B cell (primary cell): ENCODE measurements at regions not wholly inside any gene's neighbourhood (a gene's known extent, or its start where the extent isn't known, plus 50 kb on each side); places are given as distances from the start of the nearest gene placed in this dataset.

Source experiments
- ATAC-seq: fragments of 200-7000 bp; cut with Tn5 transposase; one replicate; pipeline ENCODE4 v1.10.0; 2021; ENCODE audit warnings: low read depth, mild to moderate bottlenecking, moderate number of reproducible peaks, moderate library complexity
- CTCF ChIA-PET: fragments of 350-600 bp; sonication (Branson Sonifier 250); formaldehyde crosslinking; loops from one replicate; lab custom pipeline; 2021; ENCODE audit warnings: antibody characterized with exemption, inconsistent platforms; lab: Charles Lee
- POLR2A ChIA-PET: fragments of 350-600 bp; sonication (Branson Sonifier 250); formaldehyde crosslinking; loops from one replicate; lab custom pipeline; 2021; ENCODE audit warnings: antibody characterized with exemption; lab: Charles Lee
- DNase-seq: peaks from one replicate; pipeline ENCODE4 v3.0.0; 2013
- H2AFZ ChIP-seq: 2 replicates; pipeline ENCODE4 v1.6.1; 2012; ENCODE audit warnings: mild to moderate bottlenecking, low read depth, low read length; ENCODE audit not compliant: insufficient read depth, poor library complexity, severe bottlenecking
- H3K27ac ChIP-seq, 2 donors: 1 replicate in 1 of 2; 2 replicates in 1 of 2; pipeline ENCODE4 v1.5.1; 2012 to 2013; ENCODE audit warnings: low read length in 2 of 2, mild to moderate bottlenecking in 2 of 2, moderate library complexity in 1 of 2
- H3K27me3 ChIP-seq, 4 experiments: fragments of 200-600 bp in 1 of 4; sonication (generic) in 1 of 4; replicated peaks in 1 of 4; 1 replicate in 2 of 4; 2 replicates in 2 of 4; pipeline versions ENCODE4 v1.6.1 to v1.7.0; 2013 to 2016; ENCODE audit warnings: low read length in 3 of 4, mild to moderate bottlenecking in 2 of 4, mixed read lengths in 1 of 4, moderate library complexity in 1 of 4; ENCODE audit not compliant: insufficient read depth in 4 of 4, control insufficient read depth in 3 of 4; ENCODE audit errors: control extremely low read depth in 1 of 4
- H3K36me3 ChIP-seq, 2 experiments: replicated peaks in 1 of 2; 1 replicate in 1 of 2; 2 replicates in 1 of 2; pipeline versions ENCODE4 v1.6.1 to v1.7.1; 2013; ENCODE audit warnings: low read length in 1 of 2; ENCODE audit not compliant: insufficient read depth in 2 of 2, control insufficient read depth in 1 of 2; ENCODE audit errors: control extremely low read depth in 1 of 2, extremely low read depth in 1 of 2
- H3K4me1 ChIP-seq, 2 donors: fragments of 200-600 bp in 1 of 2; sonication (generic) in 1 of 2; 1 replicate in 1 of 2; 2 replicates in 1 of 2; pipeline versions ENCODE4 v1.5.1 to v1.6.1; 2013 to 2017; ENCODE audit warnings: low read length in 2 of 2; ENCODE audit not compliant: control insufficient read depth in 2 of 2, insufficient read depth in 2 of 2
- H3K4me2 ChIP-seq: replicated peaks from 2 replicates; pipeline ENCODE3; 2012; ENCODE audit warnings: mild to moderate bottlenecking, low read depth, low read length; ENCODE audit not compliant: poor library complexity, severe bottlenecking
- H3K4me3 ChIP-seq, 5 experiments: fragments of 200-600 bp in 1 of 5; sonication (generic) in 1 of 5; 1 replicate in 3 of 5; 2 replicates in 2 of 5; pipeline versions ENCODE4 v1.5.1 to v1.7.0; 2011 to 2016; ENCODE audit warnings: low read length in 4 of 5, mild to moderate bottlenecking in 4 of 5, low read depth in 2 of 5, control low read depth in 1 of 5, moderate library complexity in 1 of 5; ENCODE audit not compliant: insufficient read depth in 1 of 5; ENCODE audit errors: control extremely low read depth in 1 of 5, extremely low read depth in 1 of 5
- H3K79me2 ChIP-seq: fragments of 200-600 bp; sonication (generic); one replicate; pipeline ENCODE4 v1.6.0; 2016; ENCODE audit warnings: low read length; ENCODE audit not compliant: control insufficient read depth, insufficient read depth
- H3K9ac ChIP-seq: fragments of 200-600 bp; sonication (generic); 2 replicates; pipeline ENCODE4 v1.6.1; 2017; ENCODE audit warnings: mild to moderate bottlenecking, low read length, moderate library complexity
- H3K9me3 ChIP-seq, 3 donors: one replicate each; pipeline versions ENCODE4 v1.6.1 to v1.7.1; 2013; ENCODE audit warnings: low read length in 2 of 3; ENCODE audit not compliant: control insufficient read depth in 2 of 3, insufficient read depth in 1 of 3; ENCODE audit errors: control extremely low read depth in 1 of 3
- H4K20me1 ChIP-seq: 2 replicates; pipeline ENCODE4 v1.6.0; 2012; ENCODE audit warnings: mild to moderate bottlenecking, low read length; ENCODE audit not compliant: insufficient read depth, control insufficient read depth, poor library complexity, severe bottlenecking
- H3K27ac Mint-ChIP-seq: one replicate; pipeline ENCODE4 v1.8.0; 2021; ENCODE audit warnings: mixed read lengths
- H3K27me3 Mint-ChIP-seq: one replicate; pipeline ENCODE4 v1.8.0; 2021; ENCODE audit warnings: mixed read lengths
- H3K4me1 Mint-ChIP-seq: one replicate; pipeline ENCODE4 v1.8.0; 2021; ENCODE audit warnings: mixed read lengths
- H3K4me3 Mint-ChIP-seq: one replicate; pipeline ENCODE4 v1.8.0; 2021; ENCODE audit warnings: mixed read lengths
- H3K9me3 Mint-ChIP-seq: one replicate; pipeline ENCODE4 v1.8.0; 2022; ENCODE audit warnings: mixed read lengths; ENCODE audit not compliant: insufficient read depth
- CTCF ChIP-seq: fragments of 200-600 bp; IDR thresholded peaks from one replicate; pipeline ENCODE4 v1.8.0; 2022; ENCODE audit warnings: antibody characterized with exemption, mild to moderate bottlenecking
- EZH2 ChIP-seq: IDR thresholded peaks from 2 replicates; pipeline ENCODE4 v1.6.1; 2012; ENCODE audit warnings: borderline replicate concordance, low read depth, mild to moderate bottlenecking, moderate library complexity, low read length; ENCODE audit not compliant: insufficient read depth, poor library complexity, severe bottlenecking
- WGBS: methylation state at CpG from one replicate; pipeline ENCODE4 v1.1.5; 2013; ENCODE audit warnings: missing lambda C conversion rate; ENCODE audit not compliant: insufficient coverage; 5-methylcytosine and 5-hydroxymethylcytosine counted together
- intact Hi-C: fragments of 100-400 bp; cut with micrococcal nuclease; formaldehyde crosslinking; loops from one replicate; pipeline ENCODE4 v1.10.0; 2022

- no peak overlapping the region for H3K27ac Mint-ChIP-seq
- intact Hi-C loops = no loop called here
- POLR2A ChIA-PET = no interaction called here
These were observed 405.3 kb upstream of the SUCLG2 start for GRCh38 chr3:68059628-68060152.

More at GRCh38 chr3:68059628-68060152, 405.3 kb upstream of the SUCLG2 start:
- Mint-ChIP-seq H3K9me3 (no peaks in the 10 kb centered on the region), H3K4me3 (no peak overlapping the region), H3K4me1 (no peaks in the 10 kb centered on the region), H3K27me3 (peaks cover 3% of the 10 kb centered on the region)
- DNase-seq (no peak), ATAC-seq (no peak)
- CTCF ChIA-PET = no interaction called here
- Histone ChIP-seq H3K27me3 (no peaks in the 10 kb centered on the region), H2AFZ (no peak overlapping the region), H3K27ac (no peak overlapping the region), H3K4me1 (no peaks in the 10 kb centered on the region), H3K4me2 (no peak overlapping the region), H3K4me3 (no peak overlapping the region), H3K9me3 (no peaks in the 10 kb centered on the region), H3K9ac (no peak overlapping the region), H4K20me1 (no peaks in the 10 kb centered on the region), H3K36me3 (no peaks in the 10 kb centered on the region), H3K79me2 (no peaks in the 10 kb centered on the region)
- no peak for TF ChIP-seq EZH2
- no peak for TF ChIP-seq CTCF
- WGBS = 83% methylated on average over 1 of the region's 3 CpGs
